ENCODE measurements at regions not wholly inside any gene's neighbourhood (a gene's known extent, or its start where the extent isn't known, plus 50 kb on each side); places are given as distances from the start of the nearest gene placed in this dataset.

DNA sequence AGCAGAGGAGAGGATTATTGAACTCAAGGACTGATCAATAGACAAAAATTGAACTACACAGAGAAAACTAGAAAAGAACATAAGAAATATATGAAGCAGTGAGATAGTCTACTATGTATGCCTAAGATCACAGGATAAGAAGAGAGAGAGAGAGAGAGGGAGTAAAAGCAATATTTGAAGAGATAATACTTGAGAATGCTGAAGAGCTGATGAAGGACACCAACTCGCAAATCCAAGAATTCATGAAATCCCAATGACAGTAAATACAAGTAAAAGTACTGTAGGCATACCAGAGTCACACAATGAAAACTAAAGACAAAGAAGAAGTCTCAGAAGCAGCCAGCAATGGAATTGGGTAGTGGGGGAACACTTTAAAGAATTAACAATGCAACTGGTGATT, 260.1 kb upstream of the SPAG17 start:
- H3K4me3 ChIP-seq, result no peak overlapping the region
- no peak for DNase-seq

DNA sequence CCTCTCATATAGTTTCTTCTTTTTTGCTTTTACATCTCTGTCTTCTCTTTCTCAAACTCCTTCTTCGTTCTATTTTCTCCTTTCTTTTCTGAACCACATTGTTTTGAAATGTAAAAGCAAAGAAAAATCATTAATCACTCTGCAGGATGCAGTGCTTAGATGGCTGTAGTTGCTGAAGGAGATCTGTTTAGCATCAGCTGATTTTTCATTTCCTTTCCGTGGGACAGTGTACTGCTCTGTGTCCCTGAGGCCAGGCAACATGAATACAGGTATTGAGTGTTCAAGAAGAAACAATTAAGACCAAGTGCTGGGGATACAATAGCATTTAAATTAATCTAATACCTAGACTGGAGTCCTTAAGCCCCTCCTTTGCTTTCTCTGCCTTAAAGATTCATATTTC, 257.2 kb upstream of the SPAG17 start:
- intact Hi-C loops (cut with DNase I), result no loop called here
- no peak for DNase-seq
- WGBS, 2 donors, result 10 to 17% methylated on average over 2 of the region's 2 CpGs
- Histone ChIP-seq H3K27ac (no peak overlapping the region), H3K4me3 (no peak overlapping the region), H3K36me3 (no peaks in the 10 kb centered on the region), H3K4me1 (no peaks in the 10 kb centered on the region), H3K9me3 (no peaks in the 10 kb centered on the region), H3K27me3 (no peaks in the 10 kb centered on the region)
- TF ChIP-seq POLR2A (IDR thresholded peaks at IDR 0.05), result no peak

More for the DNA sequence above, 260.1 kb upstream of the SPAG17 start:
- Histone ChIP-seq H3K4me1 (no peaks in the 10 kb centered on the region), H3K36me3 (no peaks in the 10 kb centered on the region), H3K27me3 (no peaks in the 10 kb centered on the region), H3K9me3 (peaks cover 0 to 11% (median 0%) of the 10 kb centered on the region in 3 donors), H3K27ac (no peak overlapping the region)
- 76 to 90% methylated on average over 1 of the region's 1 CpG for WGBS, 2 donors
- intact Hi-C loops (cut with DNase I), result no loop called here
- TF ChIP-seq CTCF (IDR thresholded peaks at IDR 0.05), result no peak
- no peak for TF ChIP-seq POLR2A (IDR thresholded peaks at IDR 0.05)

DNA sequence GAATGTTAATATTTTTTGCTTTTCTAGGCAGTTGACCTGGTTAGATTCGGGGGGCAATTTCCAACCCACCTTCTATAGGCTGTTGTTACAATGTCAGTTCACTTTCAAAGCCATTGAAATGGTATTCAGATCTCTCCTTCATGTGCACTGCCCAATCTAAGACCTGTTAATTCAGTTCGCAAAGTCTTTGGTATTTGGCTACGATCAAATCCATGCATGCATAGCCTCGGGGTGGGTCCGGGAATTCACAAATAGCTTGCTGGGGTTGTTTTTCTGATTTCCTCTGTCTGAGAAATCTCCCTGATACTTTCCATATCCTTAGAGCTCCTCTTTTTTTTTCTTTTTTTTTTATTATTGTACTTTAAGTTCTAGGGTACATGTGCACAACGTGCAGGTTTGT, 252.6 kb upstream of the SPAG17 start:
- no peak overlapping the region for H3K4me3 ChIP-seq
- no peaks in the 10 kb centered on the region for H3K36me3 ChIP-seq
- DNase-seq, result no peak
- 70 to 78% methylated on average over 6 of the region's 6 CpGs for WGBS, 2 donors
- no peaks in the 10 kb centered on the region for H3K9me3 ChIP-seq
- TF ChIP-seq CTCF (IDR thresholded peaks at IDR 0.05) (no peak), POLR2A (IDR thresholded peaks at IDR 0.05) (no peak)
- H3K27ac ChIP-seq, result no peak overlapping the region
- no peaks in the 10 kb centered on the region for H3K27me3 ChIP-seq
- intact Hi-C loops (cut with DNase I), result no loop called here
- H3K4me1 ChIP-seq, result no peaks in the 10 kb centered on the region

DNA sequence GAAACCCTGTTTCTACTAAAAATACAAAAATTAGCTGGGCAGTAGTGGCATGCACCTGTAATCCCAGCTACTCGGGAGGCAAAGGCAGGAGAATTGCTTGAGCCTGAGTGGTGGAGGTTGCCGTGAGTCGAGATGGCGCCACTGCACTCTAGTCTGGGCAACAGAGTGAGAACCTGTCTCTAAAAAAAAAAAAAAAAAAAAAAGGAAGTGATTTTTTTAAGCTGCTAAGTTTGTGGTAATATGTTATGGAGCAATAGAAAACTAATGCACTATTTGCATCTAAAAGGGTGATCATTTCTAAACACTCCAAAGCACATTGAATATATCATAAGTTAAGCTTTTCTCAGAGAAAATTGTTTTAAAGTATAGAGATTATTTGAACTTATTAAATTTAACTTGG, 244.8 kb upstream of the SPAG17 start:
- H3K9me3 ChIP-seq, result no peaks in the 10 kb centered on the region
- no peaks in the 10 kb centered on the region for H3K36me3 ChIP-seq
- no peak for TF ChIP-seq CTCF (IDR thresholded peaks at IDR 0.05)
- TF ChIP-seq POLR2A (IDR thresholded peaks at IDR 0.05), result no peak
- H3K4me3 ChIP-seq, result no peak overlapping the region
- intact Hi-C loops (cut with DNase I), result no loop called here
- DNase-seq, result no peak
- no peaks in the 10 kb centered on the region for H3K4me1 ChIP-seq
- H3K27ac ChIP-seq, result no peak overlapping the region
- H3K27me3 ChIP-seq, result no peaks in the 10 kb centered on the region
- WGBS, 2 donors, result 91 to 95% methylated on average over 4 of the region's 4 CpGs

GRCh38 chr1:118421868-118422350, 236.9 kb upstream of the SPAG17 start:
- 89 to 92% methylated on average over 4 of the region's 4 CpGs for WGBS, 2 donors
- Histone ChIP-seq H3K4me1 (no peaks in the 10 kb centered on the region), H3K9me3 (no peaks in the 10 kb centered on the region), H3K4me3 (no peak overlapping the region), H3K36me3 (no peaks in the 10 kb centered on the region), H3K27me3 (no peaks in the 10 kb centered on the region), H3K27ac (no peak overlapping the region)
- TF ChIP-seq POLR2A (IDR thresholded peaks at IDR 0.05) (no peak), CTCF (IDR thresholded peaks at IDR 0.05) (no peak)
- no peak for DNase-seq
- intact Hi-C loops (cut with DNase I), result no loop called here

- H3K27me3 ChIP-seq, result no peaks in the 10 kb centered on the region
- peaks cover 0 to 8% (median 0%) of the 10 kb centered on the region in 3 donors for H3K4me1 ChIP-seq
- TF ChIP-seq POLR2A (IDR thresholded peaks at IDR 0.05) (no peak), CTCF (IDR thresholded peaks at IDR 0.05) (no peak)
- H3K36me3 ChIP-seq, result no peaks in the 10 kb centered on the region
- no peak overlapping the region for H3K27ac ChIP-seq
- H3K9me3 ChIP-seq, result peaks cover 0 to 5% (median 0%) of the 10 kb centered on the region in 3 donors
- intact Hi-C loops (cut with DNase I), result no loop called here
- 82 to 94% methylated on average over 1 of the region's 1 CpG for WGBS, 2 donors
- no peak for DNase-seq
- H3K4me3 ChIP-seq, result no peak overlapping the region
These were observed 219.0 kb upstream of the SPAG17 start for GRCh38 chr1:118404024-118404423.

Data from esophagus squamous epithelium (tissue), 5 donors.